GM19468 (cell line): ENCODE measurements at regions not wholly inside any gene's neighbourhood (a gene's known extent, or its start where the extent isn't known, plus 50 kb on each side); places are given as distances from the start of the nearest gene placed in this dataset.
"Not testable (repeated sequence)": the region's sequence is repeated elsewhere in the genome, so short reads cannot be mapped to it uniquely, and the experiment has no call there.

Source experiments
- ATAC-seq: cut with Tn5 transposase; IDR thresholded peaks from one replicate; pipeline ENCODE4 v1.9.1; 2021; ENCODE audit warnings: mild to moderate bottlenecking, moderate library complexity, moderate number of reproducible peaks; ENCODE audit not compliant: unreplicated experiment; ENCODE audit errors: extremely low read depth

GRCh38 chr1:189567890-189568289 is 909.8 kb downstream of the BRINP3 start:
- no peak for ATAC-seq

- ATAC-seq: no peak
These were observed 881.5 kb downstream of the BRINP3 start for GRCh38 chr1:189596197-189596596.

- no peak for ATAC-seq
These were observed 880.6 kb downstream of the BRINP3 start for GRCh38 chr1:189597083-189597482.

- no peak for ATAC-seq
These were observed 872.4 kb downstream of the BRINP3 start for GRCh38 chr1:189605226-189605625.

GRCh38 chr1:189606047-189606446 is 871.6 kb downstream of the BRINP3 start:
- no peak for ATAC-seq

- ATAC-seq: no peak
These were observed 870.7 kb downstream of the BRINP3 start for GRCh38 chr1:189606795-189607476.

- ATAC-seq: no peak
These were observed 870.1 kb downstream of the BRINP3 start for GRCh38 chr1:189607477-189608096.

GRCh38 chr1:189609167-189609566 is 868.5 kb downstream of the BRINP3 start:
- ATAC-seq: no peak

- ATAC-seq: no peak
These were observed 860.8 kb downstream of the BRINP3 start for GRCh38 chr1:189616893-189617292.

GRCh38 chr1:189619682-189620332 is 857.9 kb downstream of the BRINP3 start:
- ATAC-seq: no peak

GRCh38 chr1:189620471-189620870 is 857.2 kb downstream of the BRINP3 start:
- no peak for ATAC-seq

GRCh38 chr1:189623336-189623735 is 854.3 kb downstream of the BRINP3 start:
- no peak for ATAC-seq

- no peak for ATAC-seq
These were observed 850.2 kb downstream of the BRINP3 start for GRCh38 chr1:189627427-189627826.

GRCh38 chr1:189628857-189629256 is 848.8 kb downstream of the BRINP3 start:
- no peak for ATAC-seq

GRCh38 chr1:189633658-189634057 is 844.0 kb downstream of the BRINP3 start:
- no peak for ATAC-seq

GRCh38 chr1:189637041-189637440 is 840.6 kb downstream of the BRINP3 start:
- no peak for ATAC-seq

- not testable (repeated sequence) for ATAC-seq
These were observed 833.5 kb downstream of the BRINP3 start for GRCh38 chr1:189644156-189644555.

GRCh38 chr1:189644970-189645369 is 832.7 kb downstream of the BRINP3 start:
- no peak for ATAC-seq

GRCh38 chr1:189646066-189646465 is 831.6 kb downstream of the BRINP3 start:
- ATAC-seq: no peak

- no peak for ATAC-seq
These were observed 822.8 kb downstream of the BRINP3 start for GRCh38 chr1:189654906-189655305.
